ENCODE measurements at regions not wholly inside any gene's neighbourhood (a gene's known extent, or its start where the extent isn't known, plus 50 kb on each side); places are given as distances from the start of the nearest gene placed in this dataset.

- TF ChIP-seq TAF1 (IDR thresholded peaks at IDR 0.05; ENCODE audit: borderline replicate concordance, insufficient read depth, low read length) (no peak), FOXP2 (optimal IDR thresholded peaks at IDR 0.05; ENCODE audit: borderline replicate concordance, extremely low read depth, extremely low read length, insufficient read depth) (no peak), POLR2AphosphoS5 (IDR thresholded peaks at IDR 0.05; ENCODE audit: low read depth, low read length) (no peak), SIN3A (IDR thresholded peaks at IDR 0.05; ENCODE audit: borderline replicate concordance, insufficient read depth, low read length) (no peak)
- TF ChIP-seq, protein P1, sequence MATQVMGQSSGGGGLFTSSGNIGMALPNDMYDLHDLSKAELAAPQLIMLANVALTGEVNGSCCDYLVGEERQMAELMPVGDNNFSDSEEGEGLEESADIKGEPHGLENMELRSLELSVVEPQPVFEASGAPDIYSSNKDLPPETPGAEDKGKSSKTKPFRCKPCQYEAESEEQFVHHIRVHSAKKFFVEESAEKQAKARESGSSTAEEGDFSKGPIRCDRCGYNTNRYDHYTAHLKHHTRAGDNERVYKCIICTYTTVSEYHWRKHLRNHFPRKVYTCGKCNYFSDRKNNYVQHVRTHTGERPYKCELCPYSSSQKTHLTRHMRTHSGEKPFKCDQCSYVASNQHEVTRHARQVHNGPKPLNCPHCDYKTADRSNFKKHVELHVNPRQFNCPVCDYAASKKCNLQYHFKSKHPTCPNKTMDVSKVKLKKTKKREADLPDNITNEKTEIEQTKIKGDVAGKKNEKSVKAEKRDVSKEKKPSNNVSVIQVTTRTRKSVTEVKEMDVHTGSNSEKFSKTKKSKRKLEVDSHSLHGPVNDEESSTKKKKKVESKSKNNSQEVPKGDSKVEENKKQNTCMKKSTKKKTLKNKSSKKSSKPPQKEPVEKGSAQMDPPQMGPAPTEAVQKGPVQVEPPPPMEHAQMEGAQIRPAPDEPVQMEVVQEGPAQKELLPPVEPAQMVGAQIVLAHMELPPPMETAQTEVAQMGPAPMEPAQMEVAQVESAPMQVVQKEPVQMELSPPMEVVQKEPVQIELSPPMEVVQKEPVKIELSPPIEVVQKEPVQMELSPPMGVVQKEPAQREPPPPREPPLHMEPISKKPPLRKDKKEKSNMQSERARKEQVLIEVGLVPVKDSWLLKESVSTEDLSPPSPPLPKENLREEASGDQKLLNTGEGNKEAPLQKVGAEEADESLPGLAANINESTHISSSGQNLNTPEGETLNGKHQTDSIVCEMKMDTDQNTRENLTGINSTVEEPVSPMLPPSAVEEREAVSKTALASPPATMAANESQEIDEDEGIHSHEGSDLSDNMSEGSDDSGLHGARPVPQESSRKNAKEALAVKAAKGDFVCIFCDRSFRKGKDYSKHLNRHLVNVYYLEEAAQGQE (IDR thresholded peaks at IDR 0.05; ENCODE audit: insufficient read depth in 1 of 2, low read depth in 2 of 2, low read length in 2 of 2): no peak
These were observed 101.1 kb upstream of the SFSWAP start for GRCh38 chr12:131609762-131610161.

All from PFSK-1 (cell line).